Smooth muscle cell (in vitro differentiated cells): ENCODE measurements at regions not wholly inside any gene's neighbourhood (a gene's known extent, or its start where the extent isn't known, plus 50 kb on each side); places are given as distances from the start of the nearest gene placed in this dataset.
A peak's percentile ranks its signal among the peaks of the same experiment; 100 is the strongest.

Source experiments
- DNase-seq: peaks from one replicate; lab custom pipeline; 2025; ENCODE audit not compliant: unreplicated experiment; lab: John Stamatoyannopoulos, UW
- H2AFZ ChIP-seq: fragments of 200-600 bp; sonication (generic); 2 replicates; pipeline ENCODE4 v1.6.0; 2016; ENCODE audit warnings: antibody characterized with exemption, low read depth, mild to moderate bottlenecking
- H3F3A ChIP-seq: fragments of 200-600 bp; sonication (generic); 2 replicates; pipeline ENCODE4 v1.6.0; 2017; ENCODE audit warnings: antibody characterized with exemption, low read depth
- H3K27ac ChIP-seq: fragments of 200-600 bp; sonication (generic); 2 replicates; pipeline ENCODE4 v1.5.1; 2016; ENCODE audit warnings: low read depth, mild to moderate bottlenecking
- H3K27me3 ChIP-seq: fragments of 200-600 bp; sonication (generic); 2 replicates; pipeline ENCODE4 v1.6.1; 2016; ENCODE audit warnings: low read depth, mild to moderate bottlenecking
- H3K36me3 ChIP-seq: fragments of 200-600 bp; sonication (generic); 2 replicates; pipeline ENCODE4 v1.5.1; 2016; ENCODE audit warnings: low read depth
- H3K4me1 ChIP-seq: fragments of 200-600 bp; sonication (generic); 2 replicates; pipeline ENCODE4 v1.5.1; 2016; ENCODE audit warnings: low read depth
- H3K4me2 ChIP-seq: fragments of 200-600 bp; sonication (generic); 2 replicates; pipeline ENCODE4 v1.6.0; 2016; ENCODE audit warnings: mild to moderate bottlenecking
- H3K4me3 ChIP-seq: fragments of 200-600 bp; sonication (generic); 2 replicates; pipeline ENCODE4 v1.5.1; 2016; ENCODE audit warnings: mild to moderate bottlenecking
- H3K79me2 ChIP-seq: fragments of 200-600 bp; sonication (generic); 2 replicates; pipeline ENCODE4 v1.6.0; 2016; ENCODE audit warnings: low read depth, mild to moderate bottlenecking
- H3K9ac ChIP-seq: fragments of 200-600 bp; sonication (generic); 2 replicates; pipeline ENCODE4 v1.6.0; 2016; ENCODE audit warnings: low read depth
- H3K9me3 ChIP-seq: fragments of 200-600 bp; sonication (generic); replicated peaks from 2 replicates; pipeline ENCODE4 v1.5.1; 2016; ENCODE audit warnings: low read depth
- H4K20me1 ChIP-seq: fragments of 200-600 bp; sonication (generic); 2 replicates; pipeline ENCODE4 v1.6.0; 2016; ENCODE audit warnings: low read depth
- WGBS: methylation state at CpG from one replicate; pipeline ENCODE4 v1.1.7; 2016; ENCODE audit warnings: low lambda C conversion rate; 5-methylcytosine and 5-hydroxymethylcytosine counted together
- TF ChIP-seq, protein P1 (sequence below): fragments of 200-600 bp; sonication (generic); IDR thresholded peaks from 2 replicates; pipeline ENCODE4 v1.5.1; 2017; ENCODE audit warnings: borderline replicate concordance, mild to moderate bottlenecking, antibody characterized with exemption; ENCODE audit not compliant: insufficient read depth, poor library complexity, severe bottlenecking

DNA sequence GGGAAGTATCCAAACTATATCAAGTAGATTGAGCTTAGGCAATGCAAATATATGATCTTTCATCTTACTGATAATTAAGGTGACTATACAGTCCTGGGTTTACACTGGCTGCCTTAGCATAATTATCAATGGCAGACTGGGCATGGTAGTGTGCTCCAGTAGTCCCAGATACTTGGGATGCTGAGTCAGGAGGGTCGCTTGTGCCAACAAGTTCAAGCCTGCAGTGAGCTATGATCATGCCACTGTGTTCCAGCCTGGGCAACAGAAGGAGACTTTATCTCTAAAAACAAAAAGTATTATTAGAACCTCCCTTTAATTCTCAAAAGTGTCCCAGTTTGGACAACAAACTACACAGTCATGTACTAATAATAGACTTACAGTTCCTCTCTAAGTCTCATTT, 99.4 kb upstream of the RASGEF1B start:
- no peak overlapping the region for H3K4me2 ChIP-seq
- H3K9me3 ChIP-seq: no peaks in the 10 kb centered on the region
- H3K9ac ChIP-seq: no peak overlapping the region
- H3K4me3 ChIP-seq: no peak overlapping the region
- H3K27ac ChIP-seq: no peak overlapping the region
- H3F3A ChIP-seq: no peaks in the 10 kb centered on the region
- DNase-seq: no peak
- H3K27me3 ChIP-seq: no peaks in the 10 kb centered on the region
- WGBS: 82% methylated on average over 1 of the region's 1 CpG
- H3K4me1 ChIP-seq: peaks cover 5% of the 10 kb centered on the region
- TF ChIP-seq, protein P1, sequence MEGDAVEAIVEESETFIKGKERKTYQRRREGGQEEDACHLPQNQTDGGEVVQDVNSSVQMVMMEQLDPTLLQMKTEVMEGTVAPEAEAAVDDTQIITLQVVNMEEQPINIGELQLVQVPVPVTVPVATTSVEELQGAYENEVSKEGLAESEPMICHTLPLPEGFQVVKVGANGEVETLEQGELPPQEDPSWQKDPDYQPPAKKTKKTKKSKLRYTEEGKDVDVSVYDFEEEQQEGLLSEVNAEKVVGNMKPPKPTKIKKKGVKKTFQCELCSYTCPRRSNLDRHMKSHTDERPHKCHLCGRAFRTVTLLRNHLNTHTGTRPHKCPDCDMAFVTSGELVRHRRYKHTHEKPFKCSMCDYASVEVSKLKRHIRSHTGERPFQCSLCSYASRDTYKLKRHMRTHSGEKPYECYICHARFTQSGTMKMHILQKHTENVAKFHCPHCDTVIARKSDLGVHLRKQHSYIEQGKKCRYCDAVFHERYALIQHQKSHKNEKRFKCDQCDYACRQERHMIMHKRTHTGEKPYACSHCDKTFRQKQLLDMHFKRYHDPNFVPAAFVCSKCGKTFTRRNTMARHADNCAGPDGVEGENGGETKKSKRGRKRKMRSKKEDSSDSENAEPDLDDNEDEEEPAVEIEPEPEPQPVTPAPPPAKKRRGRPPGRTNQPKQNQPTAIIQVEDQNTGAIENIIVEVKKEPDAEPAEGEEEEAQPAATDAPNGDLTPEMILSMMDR: no peak
- H3K36me3 ChIP-seq: no peaks in the 10 kb centered on the region
- no peak overlapping the region for H2AFZ ChIP-seq
- no peaks in the 10 kb centered on the region for H3K79me2 ChIP-seq
- H4K20me1 ChIP-seq: no peaks in the 10 kb centered on the region

- Histone ChIP-seq H3K27me3 (no peaks in the 10 kb centered on the region), H3K4me1 (peaks cover 11% of the 10 kb centered on the region), H2AFZ (no peak overlapping the region), H3K36me3 (no peaks in the 10 kb centered on the region), H3K4me3 (no peak overlapping the region), H3K79me2 (no peaks in the 10 kb centered on the region), H3K9ac (no peak overlapping the region), H3K9me3 (no peaks in the 10 kb centered on the region), H4K20me1 (no peaks in the 10 kb centered on the region), H3K4me2 (peak overlapping the region; percentile 75), H3K27ac (no peak overlapping the region), H3F3A (no peaks in the 10 kb centered on the region)
- 56% methylated on average over 5 of the region's 5 CpGs for WGBS
- no peak for DNase-seq
- TF ChIP-seq, protein P1: no peak
Observed at GRCh38 chr4:81566161-81566591, 94.5 kb upstream of the RASGEF1B start.

DNA sequence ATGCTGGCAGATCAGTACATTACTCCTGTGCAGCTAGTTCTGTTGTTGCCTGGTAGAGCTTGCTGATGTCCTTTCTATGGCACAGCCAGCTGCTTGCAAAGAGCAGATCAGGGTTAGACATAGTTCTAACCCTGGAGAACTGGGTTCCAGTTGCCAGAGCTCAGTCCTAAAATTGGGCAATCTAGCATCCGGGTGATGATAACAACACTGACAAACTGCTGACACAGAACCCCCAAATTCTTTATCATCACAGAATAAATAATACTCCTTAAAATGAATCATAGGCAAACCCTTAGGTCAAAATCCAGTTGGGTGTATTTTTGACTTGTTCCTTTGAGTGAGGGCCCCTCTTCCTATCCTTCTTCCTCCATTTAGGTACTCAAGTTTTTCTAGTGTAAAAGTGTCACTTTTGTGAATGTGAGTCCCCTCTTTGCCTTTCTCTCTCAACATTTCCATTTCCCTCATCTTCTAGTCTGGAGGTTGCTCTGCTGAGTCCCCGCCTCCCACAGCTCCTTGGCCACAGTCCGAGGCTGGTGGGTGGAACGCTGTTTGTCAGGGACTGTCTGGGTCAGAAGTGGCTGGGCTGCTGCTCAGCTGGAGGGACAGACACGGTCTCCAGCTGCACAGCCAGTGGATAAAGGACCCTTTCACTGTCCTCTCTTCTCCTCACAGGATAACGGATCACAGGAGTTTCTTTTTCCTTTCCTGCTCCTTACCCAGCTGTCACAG, 93.6 kb upstream of the RASGEF1B start:
- peak overlapping the region; percentile 64 for H2AFZ ChIP-seq

More for the DNA sequence above, 93.6 kb upstream of the RASGEF1B start:
- Histone ChIP-seq H3K9me3 (no peaks in the 10 kb centered on the region), H3K27me3 (no peaks in the 10 kb centered on the region), H3K79me2 (no peaks in the 10 kb centered on the region), H3K4me1 (peaks cover 11% of the 10 kb centered on the region), H3K9ac (no peak overlapping the region), H3K27ac (no peak overlapping the region), H3K4me3 (no peak overlapping the region), H3F3A (no peaks in the 10 kb centered on the region), H4K20me1 (no peaks in the 10 kb centered on the region), H3K4me2 (peak overlapping the region; percentile 75), H3K36me3 (no peaks in the 10 kb centered on the region)
- WGBS: 27% methylated on average over 6 of the region's 6 CpGs
- DNase-seq: peak; percentile 20
- TF ChIP-seq, protein P1: no peak
